GM12891 (cell line): ENCODE measurements at regions not wholly inside any gene's neighbourhood (a gene's known extent, or its start where the extent isn't known, plus 50 kb on each side); places are given as distances from the start of the nearest gene placed in this dataset.

Source experiments
- POLR2AphosphoS5 ChIP-seq: IDR thresholded peaks from 2 replicates; pipeline ENCODE4 v1.6.1; 2011; ENCODE audit warnings: low read depth, low read length, control low read depth
- SPI1 ChIP-seq: IDR thresholded peaks from 2 replicates; pipeline ENCODE4 v1.6.1; 2011; ENCODE audit warnings: low read depth, low read length, control low read depth
- TAF1 ChIP-seq: IDR thresholded peaks from 2 replicates; pipeline ENCODE4 v1.6.1; 2011; ENCODE audit warnings: low read depth, low read length, control low read depth

DNA sequence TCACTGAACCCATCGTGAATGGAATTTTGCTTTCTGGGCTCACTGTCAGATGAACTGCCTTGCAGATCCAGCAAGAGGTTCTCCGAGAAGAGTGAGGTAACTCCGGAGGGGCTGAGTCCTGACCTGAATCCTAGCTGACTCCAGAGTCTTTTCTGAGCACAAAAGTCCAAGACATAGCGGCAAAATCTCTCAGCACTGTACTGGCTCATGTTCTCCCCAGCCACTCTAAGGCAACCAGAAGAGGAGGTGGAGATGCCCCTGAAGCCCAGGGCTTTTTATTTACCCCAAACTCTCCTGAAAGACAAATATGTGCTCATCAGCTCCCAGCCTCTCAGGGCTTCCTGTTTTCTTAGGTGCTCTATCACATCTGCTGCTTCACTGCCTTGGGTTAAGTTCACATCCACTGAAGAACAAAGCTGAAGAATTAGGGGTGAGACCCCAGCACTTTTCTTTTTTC is 221.8 kb downstream of the MREG start:
- TF ChIP-seq TAF1 (no peak), SPI1 (peak; percentile 9; the same call in 1 of the 2 replicates), POLR2AphosphoS5 (no peak)
